Endothelial cell of umbilical vein (primary cell): ENCODE measurements at regions not wholly inside any gene's neighbourhood (a gene's known extent, or its start where the extent isn't known, plus 50 kb on each side); places are given as distances from the start of the nearest gene placed in this dataset.
"Not testable (repeated sequence)": the region's sequence is repeated elsewhere in the genome, so short reads cannot be mapped to it uniquely, and the experiment has no call there.

ENCODE experiments used
- BruUV-seq: library from RNA; stranded (reverse); fragments of 400-500 nt; replicated peaks from 2 replicates; lab custom pipeline; 2021; lab: Mats Ljungman, UMichigan
- CTCF ChIA-PET: fragments of 300-600, 350-600 bp; sonication (Branson Sonifier 250); formaldehyde crosslinking; loops from one replicate; lab custom pipeline; 2021; ENCODE audit warnings: antibody characterized with exemption, inconsistent platforms; lab: Charles Lee
- POLR2A ChIA-PET: fragments of 300-600, 350-600 bp; sonication (Branson Sonifier 250); formaldehyde crosslinking; loops from one replicate; lab custom pipeline; 2021; ENCODE audit warnings: antibody characterized with exemption, inconsistent platforms; lab: Charles Lee
- DNase-seq: peaks from one replicate; pipeline ENCODE4 v3.0.0-alpha.2; 2011; ENCODE audit warnings: low read depth, low spot score
- FAIRE-seq: peaks from 2 replicates; lab custom pipeline; 2011; peaks lifted over from hg19 to GRCh38; lab: Jason Lieb, UNC
- H2AFZ ChIP-seq: 2 replicates; pipeline ENCODE4 v1.6.0; 2012; ENCODE audit warnings: low read depth, low read length, control low read depth, inconsistent platforms
- H3K27ac ChIP-seq: 2 replicates; pipeline ENCODE4 v1.5.1; 2011; ENCODE audit warnings: low read depth, mild to moderate bottlenecking, control low read depth, low read length, moderate library complexity; ENCODE audit not compliant: insufficient read depth
- H3K27me3 ChIP-seq, 2 experiments: 2 replicates each; pipeline versions ENCODE4 v1.6.0 to v1.6.1; 2011; ENCODE audit warnings: low read length in 2 of 2, mixed read lengths in 1 of 2; ENCODE audit not compliant: control insufficient read depth in 2 of 2, insufficient read depth in 2 of 2
- H3K36me3 ChIP-seq, 2 experiments: 2 replicates in 1 of 2; 3 replicates in 1 of 2; pipeline ENCODE4 v1.5.1; 2011; ENCODE audit warnings: low read length in 2 of 2, mild to moderate bottlenecking in 1 of 2, moderate library complexity in 1 of 2; ENCODE audit not compliant: control insufficient read depth in 2 of 2, insufficient read depth in 2 of 2; ENCODE audit errors: extremely low read depth in 1 of 2
- H3K4me1 ChIP-seq: 3 replicates; pipeline ENCODE4 v1.5.1; 2011; ENCODE audit warnings: mild to moderate bottlenecking, low read length; ENCODE audit not compliant: control insufficient read depth, insufficient read depth; ENCODE audit errors: extremely low read depth
- H3K4me2 ChIP-seq: 2 replicates; pipeline ENCODE4 v1.6.1; 2011; ENCODE audit warnings: low read length, control low read depth, mixed read lengths; ENCODE audit not compliant: insufficient read depth
- H3K4me3 ChIP-seq, 3 experiments: fragments of 200-600 bp in 1 of 3; sonication (generic), shearing (Covaris generic) in 1 of 3; replicated peaks in 1 of 3; 2 replicates each; pipeline ENCODE4 v1.5.1; 2011 to 2016; ENCODE audit warnings: control low read depth in 3 of 3, low read length in 3 of 3, mild to moderate bottlenecking in 2 of 3, inconsistent platforms in 1 of 3, low read depth in 1 of 3, moderate library complexity in 1 of 3; ENCODE audit not compliant: insufficient read depth in 1 of 3
- H3K79me2 ChIP-seq: 2 replicates; pipeline ENCODE4 v1.6.0; 2012; ENCODE audit warnings: low read length, inconsistent platforms; ENCODE audit not compliant: control insufficient read depth, insufficient read depth
- H3K9ac ChIP-seq: replicated peaks from 2 replicates; pipeline ENCODE3; 2011; ENCODE audit warnings: low read length, control low read depth; ENCODE audit not compliant: insufficient read depth; ENCODE audit errors: extremely low read depth
- H3K9me1 ChIP-seq: replicated peaks from 3 replicates; pipeline ENCODE4 v1.6.0; 2011; ENCODE audit warnings: mild to moderate bottlenecking, low read length; ENCODE audit not compliant: control insufficient read depth, insufficient read depth; ENCODE audit errors: extremely low read depth
- H3K9me3 ChIP-seq: replicated peaks from 2 replicates; pipeline ENCODE4 v1.5.1; 2012; ENCODE audit warnings: low read length, inconsistent platforms; ENCODE audit not compliant: control insufficient read depth, insufficient read depth
- H4K20me1 ChIP-seq: replicated peaks from 2 replicates; pipeline ENCODE3; 2011; ENCODE audit warnings: mild to moderate bottlenecking, low read length; ENCODE audit not compliant: control insufficient read depth, insufficient read depth; ENCODE audit errors: extremely low read depth
- EZH2 ChIP-seq: IDR thresholded peaks from 2 replicates; pipeline ENCODE4 v1.6.1; 2012; ENCODE audit warnings: borderline replicate concordance, low read depth, mild to moderate bottlenecking, moderate library complexity, low read length, inconsistent platforms; ENCODE audit not compliant: severe bottlenecking
- FOS ChIP-seq: IDR thresholded peaks from 2 replicates; pipeline ENCODE4 v1.6.1; 2011; ENCODE audit warnings: mild to moderate bottlenecking, low read length, moderate library complexity, borderline replicate concordance; ENCODE audit not compliant: insufficient read depth
- GATA2 ChIP-seq: IDR thresholded peaks from 2 replicates; pipeline ENCODE4 v1.7.0; 2011; ENCODE audit warnings: low read depth, mild to moderate bottlenecking, moderate library complexity, mixed read lengths, low read length; ENCODE audit not compliant: insufficient read length, insufficient read depth
- JUN ChIP-seq: IDR thresholded peaks from 2 replicates; pipeline ENCODE4 v1.6.1; 2011; ENCODE audit warnings: borderline replicate concordance, low read depth; ENCODE audit not compliant: insufficient read length, insufficient read depth
- MAX ChIP-seq: IDR thresholded peaks from 2 replicates; pipeline ENCODE4 v1.6.1; 2011; ENCODE audit not compliant: insufficient read depth, insufficient read length
- MYC ChIP-seq: IDR thresholded peaks from one replicate; pipeline ENCODE4 v1.6.1; 2011; ENCODE audit warnings: mild to moderate bottlenecking, low read depth, low read length
- POLR2A ChIP-seq: IDR thresholded peaks from 2 replicates; pipeline ENCODE4 v1.6.1; 2012; ENCODE audit warnings: low read depth, mild to moderate bottlenecking, control low read depth, low read length
- POLR2AphosphoS5 ChIP-seq: IDR thresholded peaks from 2 replicates; pipeline ENCODE4 v1.6.1; 2012; ENCODE audit warnings: low read depth, mild to moderate bottlenecking, control low read depth, low read length, moderate library complexity; ENCODE audit not compliant: insufficient read depth
- dilution Hi-C: fragments of 300-500 bp; cut with MboI; formaldehyde crosslinking; loops from one replicate; pipeline ENCODE4 v1.15.0; 2019; ENCODE audit warnings: low sequenced_read_pairs; ENCODE audit not compliant: extremely low pct_ligation_motif_present
- intact Hi-C: fragments of 100-400 bp; cut with micrococcal nuclease; formaldehyde crosslinking; loops from one replicate; pipeline ENCODE4 v1.10.0; 2022
- TF ChIP-seq, protein P1 (sequence below), 2 donors: IDR thresholded peaks; 1 replicate in 1 of 2; 2 replicates in 1 of 2; pipeline ENCODE4 v1.5.1; 2011; ENCODE audit warnings: low read length in 2 of 2, mild to moderate bottlenecking in 2 of 2, moderate library complexity in 2 of 2, control low read depth in 1 of 2, inconsistent platforms in 1 of 2, low read depth in 1 of 2; ENCODE audit not compliant: insufficient read depth in 1 of 2; ENCODE audit errors: extremely low read depth in 1 of 2

GRCh38 chr1:215028954-215029353 is 53.6 kb upstream of the KCNK2 start:
- FAIRE-seq (no peak), DNase-seq (no peak)
- intact Hi-C loops (no loop called here), dilution Hi-C loops (no loop called here)
- Histone ChIP-seq H3K4me1 (no peaks in the 10 kb centered on the region), H3K27me3 (no peaks in the 10 kb centered on the region), H2AFZ (no peak overlapping the region), H3K4me2 (no peak overlapping the region), H4K20me1 (no peaks in the 10 kb centered on the region), H3K36me3 (no peaks in the 10 kb centered on the region), H3K9me3 (no peaks in the 10 kb centered on the region), H3K9me1 (no peaks in the 10 kb centered on the region), H3K9ac (no peak overlapping the region), H3K27ac (no peak overlapping the region), H3K79me2 (no peaks in the 10 kb centered on the region), H3K4me3 (no peak overlapping the region)
- ChIA-PET POLR2A (no interaction called here), CTCF (no interaction called here)
- BruUV-seq, result no TSS peak
- TF ChIP-seq POLR2AphosphoS5, result no peak
- no peak for TF ChIP-seq FOS
- no peak for TF ChIP-seq EZH2
- TF ChIP-seq, protein P1, sequence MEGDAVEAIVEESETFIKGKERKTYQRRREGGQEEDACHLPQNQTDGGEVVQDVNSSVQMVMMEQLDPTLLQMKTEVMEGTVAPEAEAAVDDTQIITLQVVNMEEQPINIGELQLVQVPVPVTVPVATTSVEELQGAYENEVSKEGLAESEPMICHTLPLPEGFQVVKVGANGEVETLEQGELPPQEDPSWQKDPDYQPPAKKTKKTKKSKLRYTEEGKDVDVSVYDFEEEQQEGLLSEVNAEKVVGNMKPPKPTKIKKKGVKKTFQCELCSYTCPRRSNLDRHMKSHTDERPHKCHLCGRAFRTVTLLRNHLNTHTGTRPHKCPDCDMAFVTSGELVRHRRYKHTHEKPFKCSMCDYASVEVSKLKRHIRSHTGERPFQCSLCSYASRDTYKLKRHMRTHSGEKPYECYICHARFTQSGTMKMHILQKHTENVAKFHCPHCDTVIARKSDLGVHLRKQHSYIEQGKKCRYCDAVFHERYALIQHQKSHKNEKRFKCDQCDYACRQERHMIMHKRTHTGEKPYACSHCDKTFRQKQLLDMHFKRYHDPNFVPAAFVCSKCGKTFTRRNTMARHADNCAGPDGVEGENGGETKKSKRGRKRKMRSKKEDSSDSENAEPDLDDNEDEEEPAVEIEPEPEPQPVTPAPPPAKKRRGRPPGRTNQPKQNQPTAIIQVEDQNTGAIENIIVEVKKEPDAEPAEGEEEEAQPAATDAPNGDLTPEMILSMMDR (IDR thresholded peaks at IDR 0.05; ENCODE audit: extremely low read depth in 1 of 2, insufficient read depth in 1 of 2, low read depth in 1 of 2, low read length in 2 of 2), result no peak
- no peak for TF ChIP-seq POLR2A
- no peak for TF ChIP-seq JUN
- TF ChIP-seq MAX, result no peak
- no peak for TF ChIP-seq GATA2
- no peak for TF ChIP-seq MYC

DNA sequence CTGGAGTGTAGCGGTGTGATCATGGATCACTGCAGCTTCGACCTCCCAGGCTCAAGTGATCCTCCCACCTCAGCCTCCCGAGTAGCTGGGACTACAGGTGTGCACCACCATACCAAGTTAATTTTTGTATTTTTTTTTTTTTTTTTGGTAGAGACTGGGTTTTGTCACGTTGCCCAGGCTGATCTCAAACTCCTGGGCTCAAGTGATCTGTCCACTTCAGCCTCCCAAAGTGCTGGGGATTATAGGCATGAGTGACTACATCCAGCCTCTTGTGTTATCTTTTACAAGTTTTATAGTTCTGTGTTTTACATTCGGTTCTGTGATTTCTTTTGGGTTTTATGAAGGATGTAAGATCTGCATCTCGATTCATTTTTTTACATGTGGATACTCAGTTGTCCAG is 52.0 kb upstream of the KCNK2 start:
- H3K79me2 ChIP-seq, H3K9me3 ChIP-seq, H3K27me3 ChIP-seq, BruUV-seq, CTCF ChIA-PET, H3K36me3 ChIP-seq, FAIRE-seq, intact Hi-C loops, H4K20me1 ChIP-seq, POLR2A ChIA-PET, dilution Hi-C loops, H3K27ac ChIP-seq, DNase-seq, H3K4me1 ChIP-seq, H2AFZ ChIP-seq, H3K9me1 ChIP-seq, H3K4me2 ChIP-seq, H3K4me3 ChIP-seq, H3K9ac ChIP-seq: not testable (repeated sequence)
